ENCODE measurements at regions not wholly inside any gene's neighbourhood (a gene's known extent, or its start where the extent isn't known, plus 50 kb on each side); places are given as distances from the start of the nearest gene placed in this dataset.
"Not testable (repeated sequence)": the region's sequence is repeated elsewhere in the genome, so short reads cannot be mapped to it uniquely, and the experiment has no call there.

DNA sequence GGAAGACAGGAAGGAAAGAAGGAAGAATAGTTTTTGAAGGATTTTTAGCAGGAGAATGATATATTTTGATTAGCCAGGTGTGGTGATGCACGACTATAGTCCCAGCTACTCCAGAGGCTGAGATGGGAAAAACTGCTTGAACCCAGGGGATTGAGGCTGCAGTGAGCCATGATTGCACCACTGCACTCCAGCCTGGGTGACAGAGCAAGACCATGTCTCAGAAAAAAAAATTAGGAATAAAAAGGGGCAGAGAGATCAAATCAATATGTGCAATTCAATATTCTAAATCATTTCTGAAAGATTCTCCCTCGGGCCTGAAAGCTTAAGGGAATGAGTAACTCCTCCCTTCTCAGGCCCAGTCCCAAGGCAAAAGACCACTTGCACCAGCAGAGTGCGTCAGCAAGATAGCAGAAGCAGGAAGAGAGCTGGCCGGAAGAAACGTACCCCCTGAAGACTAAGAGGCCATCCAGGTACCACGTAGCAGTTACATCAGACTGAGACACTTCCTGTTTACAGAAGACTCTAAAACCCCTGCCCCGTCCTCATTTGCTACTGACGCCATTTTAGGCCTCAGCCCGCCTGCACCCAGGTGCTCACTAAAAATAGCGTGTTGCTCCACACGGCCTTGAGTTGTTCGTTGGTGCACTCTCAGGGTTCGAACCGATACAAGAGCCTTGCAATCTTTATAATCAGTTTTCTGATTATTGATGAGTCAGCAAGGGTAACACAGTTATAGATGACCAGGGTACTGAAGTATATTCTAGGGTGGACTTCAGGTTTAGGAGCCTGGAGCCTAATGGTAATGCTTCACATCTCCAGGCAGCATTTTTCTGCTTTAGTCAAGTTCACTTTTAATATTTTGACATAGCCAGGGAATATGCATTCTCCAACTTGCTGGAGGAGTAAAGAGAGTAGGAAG is 57.7 kb upstream of the CSRP2 start:
- no peaks in the 10 kb centered on the region for H3K36me3 ChIP-seq (ENCODE audit: control insufficient read depth, insufficient read depth, low read length)
- no peak overlapping the region for H3K4me3 ChIP-seq (ENCODE audit: low read depth, low read length)
- no peaks in the 10 kb centered on the region for H3K79me2 ChIP-seq
- no peaks in the 10 kb centered on the region for H3K4me1 ChIP-seq
- no peak overlapping the region for H2AFZ ChIP-seq
- no peak overlapping the region for H3K9ac ChIP-seq
- no peak overlapping the region for H3K4me2 ChIP-seq (ENCODE audit: low read length)
- TF ChIP-seq, protein P1, sequence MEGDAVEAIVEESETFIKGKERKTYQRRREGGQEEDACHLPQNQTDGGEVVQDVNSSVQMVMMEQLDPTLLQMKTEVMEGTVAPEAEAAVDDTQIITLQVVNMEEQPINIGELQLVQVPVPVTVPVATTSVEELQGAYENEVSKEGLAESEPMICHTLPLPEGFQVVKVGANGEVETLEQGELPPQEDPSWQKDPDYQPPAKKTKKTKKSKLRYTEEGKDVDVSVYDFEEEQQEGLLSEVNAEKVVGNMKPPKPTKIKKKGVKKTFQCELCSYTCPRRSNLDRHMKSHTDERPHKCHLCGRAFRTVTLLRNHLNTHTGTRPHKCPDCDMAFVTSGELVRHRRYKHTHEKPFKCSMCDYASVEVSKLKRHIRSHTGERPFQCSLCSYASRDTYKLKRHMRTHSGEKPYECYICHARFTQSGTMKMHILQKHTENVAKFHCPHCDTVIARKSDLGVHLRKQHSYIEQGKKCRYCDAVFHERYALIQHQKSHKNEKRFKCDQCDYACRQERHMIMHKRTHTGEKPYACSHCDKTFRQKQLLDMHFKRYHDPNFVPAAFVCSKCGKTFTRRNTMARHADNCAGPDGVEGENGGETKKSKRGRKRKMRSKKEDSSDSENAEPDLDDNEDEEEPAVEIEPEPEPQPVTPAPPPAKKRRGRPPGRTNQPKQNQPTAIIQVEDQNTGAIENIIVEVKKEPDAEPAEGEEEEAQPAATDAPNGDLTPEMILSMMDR (IDR thresholded peaks at IDR 0.05): no peak
- no peak overlapping the region for H3K27ac ChIP-seq
- H3K27me3 ChIP-seq (ENCODE audit: control insufficient read depth, insufficient read depth, low read length): no peaks in the 10 kb centered on the region
- H3K9me3 ChIP-seq (ENCODE audit: control insufficient read depth, low read length): no peaks in the 10 kb centered on the region

DNA sequence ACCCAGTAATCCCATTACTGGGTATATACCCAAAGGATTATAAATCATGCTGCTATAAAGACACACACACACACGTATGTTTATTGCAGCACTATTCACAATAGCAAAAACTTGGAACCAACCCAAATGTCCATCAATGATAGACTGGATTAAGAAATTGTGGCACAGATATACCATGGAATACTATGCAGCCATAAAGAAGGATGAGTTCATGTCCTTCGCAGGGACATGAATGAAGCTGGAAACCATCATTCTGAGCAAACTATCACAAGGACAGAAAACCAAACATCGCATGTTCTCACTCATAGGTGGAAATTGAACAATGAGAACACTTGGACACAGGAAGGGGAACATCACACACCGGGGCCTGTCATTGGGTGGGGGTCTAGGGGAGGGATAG is 54.6 kb upstream of the CSRP2 start:
- not testable (repeated sequence) for H3K4me1 ChIP-seq; H3K4me3 ChIP-seq (ENCODE audit: low read depth, low read length); H3K27me3 ChIP-seq (ENCODE audit: control insufficient read depth, insufficient read depth, low read length); H2AFZ ChIP-seq; H3K9me3 ChIP-seq (ENCODE audit: control insufficient read depth, low read length); H3K36me3 ChIP-seq (ENCODE audit: control insufficient read depth, insufficient read depth, low read length); H3K4me2 ChIP-seq (ENCODE audit: low read length); H3K27ac ChIP-seq; H3K79me2 ChIP-seq; H3K9ac ChIP-seq

DNA sequence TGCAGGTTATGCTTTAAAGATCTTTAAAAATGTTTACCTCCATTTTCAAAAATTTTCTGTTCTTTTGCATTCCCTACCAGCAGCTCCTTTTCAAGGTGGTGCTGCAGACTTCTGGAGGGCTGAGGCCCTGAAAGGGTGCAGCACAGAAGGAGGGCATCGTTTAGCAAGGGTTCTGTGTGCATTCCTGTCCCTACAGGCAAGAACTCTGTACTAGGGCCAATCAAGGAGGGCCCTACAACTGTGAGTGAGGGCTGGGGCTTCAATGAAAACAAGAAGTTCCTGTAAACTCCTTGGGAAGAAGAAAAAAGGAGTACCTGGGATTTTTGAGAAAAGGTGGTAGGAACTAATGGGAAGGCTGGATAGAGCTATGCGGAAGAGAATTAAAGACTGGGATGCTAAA is 50.7 kb upstream of the CSRP2 start:
- H3K4me3 ChIP-seq (ENCODE audit: low read depth, low read length): no peak overlapping the region
- no peak overlapping the region for H3K27ac ChIP-seq

More for the DNA sequence above, 50.7 kb upstream of the CSRP2 start:
- Histone ChIP-seq H3K9ac (no peak overlapping the region), H3K9me3 (ENCODE audit: control insufficient read depth, low read length) (no peaks in the 10 kb centered on the region), H3K36me3 (ENCODE audit: control insufficient read depth, insufficient read depth, low read length) (no peaks in the 10 kb centered on the region), H2AFZ (no peak overlapping the region), H3K4me1 (no peaks in the 10 kb centered on the region), H3K27me3 (ENCODE audit: control insufficient read depth, insufficient read depth, low read length) (no peaks in the 10 kb centered on the region), H3K79me2 (no peaks in the 10 kb centered on the region), H3K4me2 (ENCODE audit: low read length) (no peak overlapping the region)
- TF ChIP-seq, protein P1 (IDR thresholded peaks at IDR 0.05): no peak
